ENCODE measurements at regions not wholly inside any gene's neighbourhood (a gene's known extent, or its start where the extent isn't known, plus 50 kb on each side); places are given as distances from the start of the nearest gene placed in this dataset.

- no peak for DNase-seq
Observed at GRCh38 chr20:60658681-60659080, 593.4 kb upstream of the CDH4 start.

GRCh38 chr20:60659240-60659639, 592.8 kb upstream of the CDH4 start:
- no peak for DNase-seq

- no peak for DNase-seq
Observed at GRCh38 chr20:60662307-60662706, 589.8 kb upstream of the CDH4 start.

- DNase-seq, result no peak
Observed at GRCh38 chr20:60664106-60664505, 588.0 kb upstream of the CDH4 start.

GRCh38 chr20:60667641-60668040, 584.4 kb upstream of the CDH4 start:
- no peak for DNase-seq

- no peak for DNase-seq
Observed at GRCh38 chr20:60669211-60669610, 582.9 kb upstream of the CDH4 start.

- no peak for DNase-seq
Observed at GRCh38 chr20:60676011-60676410, 576.0 kb upstream of the CDH4 start.

- no peak for DNase-seq
Observed at GRCh38 chr20:60677819-60678218, 574.2 kb upstream of the CDH4 start.

- no peak for DNase-seq
Observed at GRCh38 chr20:60680554-60680953, 571.5 kb upstream of the CDH4 start.

GRCh38 chr20:60687213-60687612, 564.8 kb upstream of the CDH4 start:
- no peak for DNase-seq

GRCh38 chr20:60690771-60691170, 561.3 kb upstream of the CDH4 start:
- DNase-seq, result no peak

- no peak for DNase-seq
Observed at GRCh38 chr20:60691966-60692615, 560.0 kb upstream of the CDH4 start.

- DNase-seq, result no peak
Observed at GRCh38 chr20:60693496-60694133, 558.4 kb upstream of the CDH4 start.

- no peak for DNase-seq
Observed at GRCh38 chr20:60694763-60695162, 557.3 kb upstream of the CDH4 start.

- DNase-seq, result no peak
Observed at GRCh38 chr20:60695226-60696000, 556.6 kb upstream of the CDH4 start.

GRCh38 chr20:60697252-60697651, 554.8 kb upstream of the CDH4 start:
- no peak for DNase-seq

GRCh38 chr20:60700728-60701127, 551.3 kb upstream of the CDH4 start:
- DNase-seq, result no peak

- no peak for DNase-seq
Observed at GRCh38 chr20:60704147-60704546, 547.9 kb upstream of the CDH4 start.

GRCh38 chr20:60713396-60713795, 538.7 kb upstream of the CDH4 start:
- no peak for DNase-seq

- DNase-seq, result no peak
Observed at GRCh38 chr20:60715172-60715571, 536.9 kb upstream of the CDH4 start.

- DNase-seq, result no peak
Observed at GRCh38 chr20:60718743-60719480, 533.1 kb upstream of the CDH4 start.

- no peak for DNase-seq
Observed at GRCh38 chr20:60725311-60725906, 526.7 kb upstream of the CDH4 start.

GRCh38 chr20:60727425-60727824, 524.6 kb upstream of the CDH4 start:
- no peak for DNase-seq
